Neural progenitor cell (in vitro differentiated cells): ENCODE measurements at regions not wholly inside any gene's neighbourhood (a gene's known extent, or its start where the extent isn't known, plus 50 kb on each side); places are given as distances from the start of the nearest gene placed in this dataset.

Source experiments
- DNase-seq: peaks from one replicate; pipeline ENCODE4 v3.0.0-alpha.2; 2016; ENCODE audit warnings: low spot score
- H2AFZ ChIP-seq: fragments of 200-600 bp; sonication (generic); replicated peaks from 2 replicates; pipeline ENCODE4 v1.6.1; 2016; ENCODE audit warnings: antibody characterized with exemption
- H3F3A ChIP-seq: fragments of 200-600 bp; sonication (generic); 2 replicates; pipeline ENCODE4 v1.6.1; 2016; ENCODE audit warnings: antibody characterized with exemption, low read depth
- H3K27ac ChIP-seq: fragments of 200-600 bp; sonication (generic); 2 replicates; pipeline ENCODE4 v1.5.1; 2016; ENCODE audit warnings: mild to moderate bottlenecking
- H3K27me3 ChIP-seq: fragments of 200-600 bp; sonication (generic); 2 replicates; pipeline ENCODE4 v1.6.1; 2016; ENCODE audit warnings: mild to moderate bottlenecking, moderate library complexity
- H3K36me3 ChIP-seq: fragments of 200-600 bp; sonication (generic); 2 replicates; pipeline ENCODE4 v1.5.1; 2016
- H3K4me1 ChIP-seq: fragments of 200-600 bp; sonication (generic); 2 replicates; pipeline ENCODE4 v1.6.1; 2016; ENCODE audit warnings: mixed run types
- H3K4me2 ChIP-seq: fragments of 200-600 bp; sonication (generic); 2 replicates; pipeline ENCODE4 v1.6.1; 2016
- H3K4me3 ChIP-seq: fragments of 200-600 bp; sonication (generic); 2 replicates; pipeline ENCODE4 v1.5.1; 2016
- H3K79me2 ChIP-seq: fragments of 200-600 bp; sonication (generic); 2 replicates; pipeline ENCODE4 v1.6.1; 2016; ENCODE audit warnings: low read depth
- H3K9ac ChIP-seq: fragments of 200-600 bp; sonication (generic); 2 replicates; pipeline ENCODE4 v1.6.1; 2016
- H3K9me3 ChIP-seq: fragments of 200-600 bp; sonication (generic); 2 replicates; pipeline ENCODE4 v1.5.1; 2016; ENCODE audit warnings: low read depth
- H4K20me1 ChIP-seq: fragments of 200-600 bp; sonication (generic); 2 replicates; pipeline ENCODE4 v1.6.1; 2016; ENCODE audit warnings: low read depth
- H3K27ac Mint-ChIP-seq: 3 replicates; pipeline ENCODE4 v1.8.0; 2021; ENCODE audit warnings: mixed read lengths
- H3K27me3 Mint-ChIP-seq: 2 replicates; pipeline ENCODE4 v1.8.0; 2022; ENCODE audit warnings: low read depth, mild to moderate bottlenecking, inconsistent platforms, moderate library complexity, mixed read lengths; ENCODE audit not compliant: insufficient read depth
- H3K36me3 Mint-ChIP-seq: 3 replicates; pipeline ENCODE4 v1.8.0; 2021; ENCODE audit warnings: mixed read lengths
- H3K4me1 Mint-ChIP-seq: 3 replicates; pipeline ENCODE4 v1.8.0; 2021; ENCODE audit warnings: mixed read lengths
- H3K4me3 Mint-ChIP-seq: 3 replicates; pipeline ENCODE4 v1.8.0; 2021; ENCODE audit warnings: mild to moderate bottlenecking, moderate library complexity, mixed read lengths
- H3K9me3 Mint-ChIP-seq: 3 replicates; pipeline ENCODE4 v1.8.0; 2020; ENCODE audit warnings: mixed read lengths
- EZH2 ChIP-seq: fragments of 200-600 bp; sonication (generic); IDR thresholded peaks from 2 replicates; pipeline ENCODE4 v1.6.1; 2017; ENCODE audit warnings: antibody characterized with exemption, mild to moderate bottlenecking, moderate library complexity
- EZH2phosphoT487 ChIP-seq: fragments of 200-600 bp; sonication (generic); IDR thresholded peaks from 2 replicates; pipeline ENCODE4 v1.6.1; 2017; ENCODE audit warnings: antibody characterized with exemption
- TF ChIP-seq, protein P1 (sequence below): fragments of 200-600 bp; sonication (generic); IDR thresholded peaks from 2 replicates; pipeline ENCODE4 v1.5.1; 2017; ENCODE audit warnings: antibody characterized with exemption, mild to moderate bottlenecking

DNA sequence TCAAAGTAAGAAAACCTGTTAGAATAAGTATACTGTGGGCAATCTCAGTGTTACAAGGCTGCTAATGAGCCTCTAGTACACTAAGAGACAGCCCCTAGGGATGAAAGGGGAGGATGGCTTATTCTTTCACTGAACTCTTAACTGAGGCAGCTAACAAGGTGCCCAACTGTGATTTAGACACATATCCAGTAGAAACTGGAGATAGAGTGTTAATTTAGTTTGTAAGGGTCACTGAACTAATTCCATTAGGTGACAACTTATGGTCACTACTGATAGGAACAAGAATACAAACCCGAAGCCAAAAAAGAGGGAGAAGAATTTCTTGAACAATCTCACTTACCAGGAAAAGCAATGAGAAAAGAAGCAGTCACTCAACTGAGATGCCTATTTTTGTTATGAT, 1010.6 kb downstream of the PCDH9 start:
- Mint-ChIP-seq H3K9me3 (peaks cover 2% of the 10 kb centered on the region), H3K36me3 (no peaks in the 10 kb centered on the region), H3K4me3 (no peak overlapping the region), H3K27me3 (peaks cover 3% of the 10 kb centered on the region), H3K27ac (no peak overlapping the region), H3K4me1 (peaks cover 24% of the 10 kb centered on the region)
- DNase-seq: peak; percentile 76
- Histone ChIP-seq H3K27ac (no peak overlapping the region), H3K4me1 (peaks cover 55% of the 10 kb centered on the region), H3K9me3 (no peaks in the 10 kb centered on the region), H3K27me3 (peaks cover 83% of the 10 kb centered on the region), H3K9ac (no peak overlapping the region), H3K4me2 (peak overlapping the region; percentile 54), H3K79me2 (no peaks in the 10 kb centered on the region), H4K20me1 (peaks cover 8% of the 10 kb centered on the region), H3K36me3 (no peaks in the 10 kb centered on the region), H3F3A (peaks cover 28% of the 10 kb centered on the region), H2AFZ (no peak overlapping the region), H3K4me3 (no peak overlapping the region)
- TF ChIP-seq EZH2: no peak
- TF ChIP-seq, protein P1, sequence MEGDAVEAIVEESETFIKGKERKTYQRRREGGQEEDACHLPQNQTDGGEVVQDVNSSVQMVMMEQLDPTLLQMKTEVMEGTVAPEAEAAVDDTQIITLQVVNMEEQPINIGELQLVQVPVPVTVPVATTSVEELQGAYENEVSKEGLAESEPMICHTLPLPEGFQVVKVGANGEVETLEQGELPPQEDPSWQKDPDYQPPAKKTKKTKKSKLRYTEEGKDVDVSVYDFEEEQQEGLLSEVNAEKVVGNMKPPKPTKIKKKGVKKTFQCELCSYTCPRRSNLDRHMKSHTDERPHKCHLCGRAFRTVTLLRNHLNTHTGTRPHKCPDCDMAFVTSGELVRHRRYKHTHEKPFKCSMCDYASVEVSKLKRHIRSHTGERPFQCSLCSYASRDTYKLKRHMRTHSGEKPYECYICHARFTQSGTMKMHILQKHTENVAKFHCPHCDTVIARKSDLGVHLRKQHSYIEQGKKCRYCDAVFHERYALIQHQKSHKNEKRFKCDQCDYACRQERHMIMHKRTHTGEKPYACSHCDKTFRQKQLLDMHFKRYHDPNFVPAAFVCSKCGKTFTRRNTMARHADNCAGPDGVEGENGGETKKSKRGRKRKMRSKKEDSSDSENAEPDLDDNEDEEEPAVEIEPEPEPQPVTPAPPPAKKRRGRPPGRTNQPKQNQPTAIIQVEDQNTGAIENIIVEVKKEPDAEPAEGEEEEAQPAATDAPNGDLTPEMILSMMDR: no peak
- peak; percentile 53 for TF ChIP-seq EZH2phosphoT487

DNA sequence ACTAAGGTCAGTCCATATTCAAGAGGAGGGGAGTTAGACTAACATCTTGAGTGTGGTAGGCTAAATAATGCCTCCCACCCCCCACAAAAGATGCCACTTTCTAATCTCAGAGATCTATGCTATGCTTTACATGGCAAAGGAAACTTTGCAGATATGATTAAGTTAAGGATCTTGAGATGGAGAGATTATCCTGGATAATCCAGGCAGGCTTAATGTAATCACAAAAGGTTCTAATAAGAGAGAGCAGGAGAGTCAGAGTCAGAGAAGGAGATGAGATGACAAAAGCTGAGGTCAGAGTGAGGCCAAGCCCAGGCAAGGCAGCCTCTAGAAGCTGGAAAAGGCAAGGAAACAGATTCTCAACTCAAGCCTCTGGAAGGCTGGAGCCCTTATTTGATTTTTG, 1011.6 kb downstream of the PCDH9 start:
- H3K4me1 ChIP-seq: peaks cover 46% of the 10 kb centered on the region
- H3K4me2 ChIP-seq: peak overlapping the region; percentile 54
- Mint-ChIP-seq H3K27me3 (peaks cover 3% of the 10 kb centered on the region), H3K4me3 (no peak overlapping the region), H3K9me3 (peaks cover 2% of the 10 kb centered on the region), H3K27ac (no peak overlapping the region), H3K4me1 (peaks cover 17% of the 10 kb centered on the region), H3K36me3 (no peaks in the 10 kb centered on the region)
- H3K79me2 ChIP-seq: no peaks in the 10 kb centered on the region
- peaks cover 91% of the 10 kb centered on the region for H3K27me3 ChIP-seq
- peaks cover 19% of the 10 kb centered on the region for H3F3A ChIP-seq
- no peak overlapping the region for H3K4me3 ChIP-seq
- H3K9ac ChIP-seq: no peak overlapping the region
- H3K9me3 ChIP-seq: no peaks in the 10 kb centered on the region
- no peaks in the 10 kb centered on the region for H3K36me3 ChIP-seq
- peak; percentile 47 for DNase-seq
- H2AFZ ChIP-seq: no peak overlapping the region
- TF ChIP-seq EZH2 (no peak), EZH2phosphoT487 (peak; percentile 89)
- H3K27ac ChIP-seq: no peak overlapping the region
- H4K20me1 ChIP-seq: peaks cover 4% of the 10 kb centered on the region

DNA sequence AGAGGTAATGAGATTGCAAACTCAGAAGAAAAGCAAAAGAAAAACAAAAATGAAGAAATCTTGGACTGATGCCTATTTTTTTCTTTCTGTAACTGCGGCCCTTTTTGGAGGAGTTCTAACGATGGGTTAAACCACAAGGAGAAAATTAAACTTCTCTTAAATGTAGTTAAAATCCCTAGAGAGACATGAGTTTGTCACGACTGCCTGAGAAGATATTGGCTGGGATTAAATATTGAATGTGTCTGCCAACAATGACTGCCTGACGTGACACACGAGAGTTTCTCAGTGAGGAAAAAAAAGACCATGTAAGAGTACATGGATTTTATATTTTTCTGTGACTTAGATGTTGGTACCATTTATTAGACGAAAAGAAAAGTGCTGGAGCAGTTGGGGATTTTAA, 1013.4 kb downstream of the PCDH9 start:
- peaks cover 3% of the 10 kb centered on the region for H3K27me3 Mint-ChIP-seq
- peaks cover 18% of the 10 kb centered on the region for H3F3A ChIP-seq
- H4K20me1 ChIP-seq: peaks cover 4% of the 10 kb centered on the region
- no peak overlapping the region for H3K27ac ChIP-seq
- H3K36me3 ChIP-seq: no peaks in the 10 kb centered on the region
- no peaks in the 10 kb centered on the region for H3K9me3 ChIP-seq
- no peak for DNase-seq
- no peak for TF ChIP-seq EZH2
- TF ChIP-seq EZH2phosphoT487: no peak
- TF ChIP-seq, protein P1: no peak
- no peaks in the 10 kb centered on the region for H3K79me2 ChIP-seq
- H3K4me3 ChIP-seq: no peak overlapping the region
- H3K4me3 Mint-ChIP-seq: no peak overlapping the region
- no peak overlapping the region for H3K27ac Mint-ChIP-seq
- no peaks in the 10 kb centered on the region for H3K36me3 Mint-ChIP-seq
- peaks cover 17% of the 10 kb centered on the region for H3K4me1 Mint-ChIP-seq
- peaks cover 2% of the 10 kb centered on the region for H3K9me3 Mint-ChIP-seq
- H2AFZ ChIP-seq: no peak overlapping the region
- no peak overlapping the region for H3K9ac ChIP-seq
- peaks cover 33% of the 10 kb centered on the region for H3K4me1 ChIP-seq
- H3K4me2 ChIP-seq: no peak overlapping the region
- H3K27me3 ChIP-seq: peaks cover 85% of the 10 kb centered on the region

DNA sequence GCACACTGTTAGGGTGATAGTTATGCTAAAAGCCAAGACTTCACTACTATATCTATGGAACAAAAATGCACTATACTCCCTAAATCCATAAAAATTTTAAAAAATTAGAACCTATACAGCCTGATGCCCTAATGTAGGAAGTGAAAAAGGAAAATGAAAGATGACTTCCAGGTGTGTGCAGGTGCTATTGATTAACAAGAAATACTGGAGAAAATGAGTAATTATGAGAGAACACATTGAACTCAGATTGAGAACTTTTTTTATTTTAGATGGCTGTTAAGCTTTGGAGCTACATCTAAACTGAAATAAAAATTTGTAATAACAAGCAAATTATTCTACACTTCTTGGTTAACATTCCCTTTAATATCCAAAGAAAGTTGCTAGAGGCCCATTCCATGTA, 1015.7 kb downstream of the PCDH9 start:
- Histone ChIP-seq H3K9ac (no peak overlapping the region), H3K27me3 (peaks cover 65% of the 10 kb centered on the region), H3K9me3 (no peaks in the 10 kb centered on the region), H3K36me3 (no peaks in the 10 kb centered on the region), H3K27ac (no peak overlapping the region), H3K79me2 (no peaks in the 10 kb centered on the region), H4K20me1 (peaks cover 4% of the 10 kb centered on the region), H3F3A (peaks cover 11% of the 10 kb centered on the region), H3K4me2 (no peak overlapping the region), H3K4me3 (no peak overlapping the region), H2AFZ (no peak overlapping the region), H3K4me1 (peaks cover 11% of the 10 kb centered on the region)
- Mint-ChIP-seq H3K27me3 (peaks cover 3% of the 10 kb centered on the region), H3K4me1 (peaks cover 9% of the 10 kb centered on the region), H3K4me3 (no peak overlapping the region), H3K9me3 (peaks cover 2% of the 10 kb centered on the region), H3K36me3 (no peaks in the 10 kb centered on the region), H3K27ac (no peak overlapping the region)
- no peak for DNase-seq
- TF ChIP-seq EZH2phosphoT487: no peak
- TF ChIP-seq, protein P1: no peak
- no peak for TF ChIP-seq EZH2
